ENCODE measurements at regions not wholly inside any gene's neighbourhood (a gene's known extent, or its start where the extent isn't known, plus 50 kb on each side); places are given as distances from the start of the nearest gene placed in this dataset.

- no peak for TF ChIP-seq POLR2AphosphoS5 (IDR thresholded peaks at IDR 0.05; ENCODE audit: low read depth, low read length)
- TF ChIP-seq TAF1 (IDR thresholded peaks at IDR 0.05; ENCODE audit: low read depth, low read length), result no peak
- no peak for TF ChIP-seq SPI1 (IDR thresholded peaks at IDR 0.05; ENCODE audit: low read depth, low read length)
- TF ChIP-seq POLR2A (IDR thresholded peaks at IDR 0.05; ENCODE audit: low read depth, low read length), result no peak
- no peak for TF ChIP-seq PAX5 (IDR thresholded peaks at IDR 0.05; ENCODE audit: insufficient read depth, low read length, severe bottlenecking)
- TF ChIP-seq POU2F2 (IDR thresholded peaks at IDR 0.05; ENCODE audit: low read depth, low read length), result no peak
Observed at GRCh38 chr19:29329460-29330134, 116.6 kb upstream of the UQCRFS1 start.
